ENCODE measurements at regions not wholly inside any gene's neighbourhood (a gene's known extent, or its start where the extent isn't known, plus 50 kb on each side); places are given as distances from the start of the nearest gene placed in this dataset.
"Not testable (repeated sequence)": the region's sequence is repeated elsewhere in the genome, so short reads cannot be mapped to it uniquely, and the experiment has no call there.

GRCh38 chr1:76687307-76688175 is 179.7 kb upstream of the ST6GALNAC5 start:
- in situ Hi-C loops (cut with HindIII; ENCODE audit: low pct_ligation_motif_present, low sequenced_read_pairs), result no loop called here
- no peak for DNase-seq
- Histone ChIP-seq H3K4me3 (ENCODE audit: low read depth, low read length) (no peak overlapping the region), H3K27me3 (replicated peaks) (no peaks in the 10 kb centered on the region), H3K36me3 (replicated peaks) (no peaks in the 10 kb centered on the region), H3K27ac (no peak overlapping the region)
- no peak for TF ChIP-seq CTCF (IDR thresholded peaks at IDR 0.05; ENCODE audit: low read depth, low read length, missing control alignments)

- Histone ChIP-seq H3K27me3 (replicated peaks) (no peaks in the 10 kb centered on the region), H3K36me3 (replicated peaks) (no peaks in the 10 kb centered on the region), H3K4me3 (ENCODE audit: low read depth, low read length) (no peak overlapping the region), H3K27ac (no peak overlapping the region)
- in situ Hi-C loops (cut with HindIII; ENCODE audit: low pct_ligation_motif_present, low sequenced_read_pairs), result no loop called here
- DNase-seq, result peak; percentile 25
- TF ChIP-seq CTCF (IDR thresholded peaks at IDR 0.05; ENCODE audit: low read depth, low read length, missing control alignments), result no peak
Observed at GRCh38 chr1:76690766-76691165, 176.5 kb upstream of the ST6GALNAC5 start.

- Histone ChIP-seq H3K4me3 (ENCODE audit: low read depth, low read length) (no peak overlapping the region), H3K27ac (no peak overlapping the region), H3K36me3 (replicated peaks) (no peaks in the 10 kb centered on the region), H3K27me3 (replicated peaks) (no peaks in the 10 kb centered on the region)
- in situ Hi-C loops (cut with HindIII; ENCODE audit: low pct_ligation_motif_present, low sequenced_read_pairs), result no loop called here
- no peak for DNase-seq
- no peak for TF ChIP-seq CTCF (IDR thresholded peaks at IDR 0.05; ENCODE audit: low read depth, low read length, missing control alignments)
Observed at GRCh38 chr1:76695535-76695934, 171.7 kb upstream of the ST6GALNAC5 start.

- in situ Hi-C loops (cut with HindIII; ENCODE audit: low pct_ligation_motif_present, low sequenced_read_pairs), result no loop called here
- Histone ChIP-seq H3K36me3 (replicated peaks) (no peaks in the 10 kb centered on the region), H3K27me3 (replicated peaks) (no peaks in the 10 kb centered on the region), H3K27ac (no peak overlapping the region), H3K4me3 (ENCODE audit: low read depth, low read length) (no peak overlapping the region)
- no peak for TF ChIP-seq CTCF (IDR thresholded peaks at IDR 0.05; ENCODE audit: low read depth, low read length, missing control alignments)
- DNase-seq, result no peak
Observed at GRCh38 chr1:76697361-76697760, 169.9 kb upstream of the ST6GALNAC5 start.

GRCh38 chr1:76699646-76700045 is 167.6 kb upstream of the ST6GALNAC5 start:
- DNase-seq; H3K27me3 ChIP-seq (replicated peaks); H3K27ac ChIP-seq; in situ Hi-C loops (cut with HindIII; ENCODE audit: low pct_ligation_motif_present, low sequenced_read_pairs); H3K36me3 ChIP-seq (replicated peaks); H3K4me3 ChIP-seq (ENCODE audit: low read depth, low read length): not testable (repeated sequence)

GRCh38 chr1:76700200-76700599 is 167.1 kb upstream of the ST6GALNAC5 start:
- H3K4me3 ChIP-seq (ENCODE audit: low read depth, low read length); DNase-seq; H3K27ac ChIP-seq; H3K36me3 ChIP-seq (replicated peaks); in situ Hi-C loops (cut with HindIII; ENCODE audit: low pct_ligation_motif_present, low sequenced_read_pairs); H3K27me3 ChIP-seq (replicated peaks): not testable (repeated sequence)

- Histone ChIP-seq H3K27ac (no peak overlapping the region), H3K27me3 (replicated peaks) (no peaks in the 10 kb centered on the region), H3K36me3 (replicated peaks) (no peaks in the 10 kb centered on the region), H3K4me3 (ENCODE audit: low read depth, low read length) (no peak overlapping the region)
- no peak for DNase-seq
- in situ Hi-C loops (cut with HindIII; ENCODE audit: low pct_ligation_motif_present, low sequenced_read_pairs), result no loop called here
- TF ChIP-seq CTCF (IDR thresholded peaks at IDR 0.05; ENCODE audit: low read depth, low read length, missing control alignments), result no peak
Observed at GRCh38 chr1:76705560-76705959, 161.7 kb upstream of the ST6GALNAC5 start.

Data from brain microvascular endothelial cell (primary cell).